ENCODE measurements at regions not wholly inside any gene's neighbourhood (a gene's known extent, or its start where the extent isn't known, plus 50 kb on each side); places are given as distances from the start of the nearest gene placed in this dataset.

DNA sequence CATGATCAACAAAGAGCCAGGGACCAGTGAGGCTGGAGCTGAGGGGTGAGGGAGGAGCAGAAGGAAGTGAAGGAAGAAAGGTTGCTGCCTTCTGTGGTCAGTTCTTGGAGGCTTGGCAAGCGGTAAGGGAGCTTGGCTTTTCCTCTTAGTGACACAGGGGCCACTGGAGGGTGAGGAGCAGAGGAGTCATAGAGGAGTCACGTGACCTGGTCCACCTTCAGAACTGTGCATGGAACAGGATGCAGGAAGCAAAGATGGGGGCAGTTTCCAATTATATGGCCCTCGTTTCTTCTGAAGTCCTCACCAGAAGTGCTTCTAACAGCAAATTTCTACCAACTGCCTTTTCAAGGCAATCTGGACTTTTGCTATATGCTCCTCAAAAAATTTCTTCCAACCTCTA lies 326.9 kb upstream of the SMIM21 start:
- H3K4me3 ChIP-seq (ENCODE audit: low read depth, low read length): no peak overlapping the region
- TF ChIP-seq, protein P1, sequence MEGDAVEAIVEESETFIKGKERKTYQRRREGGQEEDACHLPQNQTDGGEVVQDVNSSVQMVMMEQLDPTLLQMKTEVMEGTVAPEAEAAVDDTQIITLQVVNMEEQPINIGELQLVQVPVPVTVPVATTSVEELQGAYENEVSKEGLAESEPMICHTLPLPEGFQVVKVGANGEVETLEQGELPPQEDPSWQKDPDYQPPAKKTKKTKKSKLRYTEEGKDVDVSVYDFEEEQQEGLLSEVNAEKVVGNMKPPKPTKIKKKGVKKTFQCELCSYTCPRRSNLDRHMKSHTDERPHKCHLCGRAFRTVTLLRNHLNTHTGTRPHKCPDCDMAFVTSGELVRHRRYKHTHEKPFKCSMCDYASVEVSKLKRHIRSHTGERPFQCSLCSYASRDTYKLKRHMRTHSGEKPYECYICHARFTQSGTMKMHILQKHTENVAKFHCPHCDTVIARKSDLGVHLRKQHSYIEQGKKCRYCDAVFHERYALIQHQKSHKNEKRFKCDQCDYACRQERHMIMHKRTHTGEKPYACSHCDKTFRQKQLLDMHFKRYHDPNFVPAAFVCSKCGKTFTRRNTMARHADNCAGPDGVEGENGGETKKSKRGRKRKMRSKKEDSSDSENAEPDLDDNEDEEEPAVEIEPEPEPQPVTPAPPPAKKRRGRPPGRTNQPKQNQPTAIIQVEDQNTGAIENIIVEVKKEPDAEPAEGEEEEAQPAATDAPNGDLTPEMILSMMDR (IDR thresholded peaks at IDR 0.05; ENCODE audit: borderline replicate concordance, insufficient read depth, low read depth, low read length): no peak

DNA sequence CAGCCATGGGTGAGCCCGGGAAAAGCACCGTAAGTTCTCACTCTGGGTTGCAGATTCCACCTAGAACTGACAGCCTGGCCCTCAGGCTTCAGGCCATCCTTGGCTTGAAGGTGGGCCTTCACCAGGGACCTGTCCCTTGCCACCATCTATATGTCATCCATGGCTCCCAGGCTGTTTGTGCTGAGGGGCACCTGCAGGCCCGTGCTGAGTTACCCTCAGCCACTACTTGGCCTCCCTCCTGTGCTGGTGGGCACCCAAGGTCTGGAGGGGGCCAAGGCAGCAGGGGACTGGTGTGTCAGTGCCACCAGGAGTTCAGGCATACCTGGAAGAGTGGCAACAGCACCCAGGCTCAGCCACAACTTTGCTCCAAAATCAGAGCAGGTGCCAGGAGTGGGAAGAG lies 326.2 kb upstream of the SMIM21 start:
- TF ChIP-seq, protein P1 (IDR thresholded peaks at IDR 0.05; ENCODE audit: borderline replicate concordance, insufficient read depth, low read depth, low read length): no peak
- no peak overlapping the region for H3K4me3 ChIP-seq (ENCODE audit: low read depth, low read length)

DNA sequence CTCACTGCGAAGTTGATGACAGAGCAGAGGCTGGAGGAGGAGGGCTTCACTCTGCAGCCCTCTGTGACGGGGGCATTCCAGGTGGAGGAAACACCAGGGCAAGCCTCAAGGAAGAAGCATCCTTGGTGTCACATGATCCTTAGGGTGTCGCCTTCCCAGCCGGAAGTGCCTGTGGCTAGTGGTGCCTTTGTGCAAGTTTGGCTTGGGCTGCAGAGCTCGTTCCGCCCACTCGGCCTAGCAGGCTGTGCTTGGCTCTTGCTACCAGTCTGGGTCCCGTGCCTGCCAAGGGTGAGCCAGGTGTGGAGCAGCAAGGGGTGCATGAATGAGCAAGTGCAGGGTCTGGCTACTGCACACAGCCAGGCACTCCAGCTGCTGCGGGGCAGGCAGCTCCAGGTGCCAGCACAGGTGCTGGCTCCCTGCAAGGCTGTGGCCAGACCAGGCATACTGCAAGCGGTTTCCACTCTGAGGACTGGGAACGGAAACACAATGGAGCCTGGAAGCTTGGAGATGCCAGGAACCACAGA lies 325.3 kb upstream of the SMIM21 start:
- no peak overlapping the region for H3K4me3 ChIP-seq (ENCODE audit: low read depth, low read length)
- TF ChIP-seq, protein P1 (IDR thresholded peaks at IDR 0.05; ENCODE audit: borderline replicate concordance, insufficient read depth, low read depth, low read length): no peak

DNA sequence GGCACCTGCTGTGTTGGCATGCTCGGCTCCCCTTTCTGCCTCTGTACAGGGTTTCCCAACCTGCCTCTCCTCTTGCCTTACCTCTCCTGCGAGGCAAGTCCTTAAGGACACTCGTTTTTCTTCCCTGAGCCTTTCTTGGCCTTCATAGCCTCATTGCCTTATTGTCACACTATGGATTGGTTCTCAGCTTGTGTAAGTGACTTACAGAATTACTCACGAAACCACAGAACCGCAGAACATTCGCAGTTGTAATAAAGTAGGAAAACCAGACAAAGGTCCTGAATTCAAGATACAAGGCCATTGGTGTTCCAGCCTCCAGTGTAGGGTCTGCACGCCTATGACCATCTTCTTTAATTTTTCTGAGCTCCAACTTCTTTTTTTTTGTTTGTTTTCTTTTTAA lies 317.6 kb upstream of the SMIM21 start:
- no peak overlapping the region for H3K4me3 ChIP-seq (ENCODE audit: low read depth, low read length)
- TF ChIP-seq, protein P1 (IDR thresholded peaks at IDR 0.05; ENCODE audit: borderline replicate concordance, insufficient read depth, low read depth, low read length): no peak

DNA sequence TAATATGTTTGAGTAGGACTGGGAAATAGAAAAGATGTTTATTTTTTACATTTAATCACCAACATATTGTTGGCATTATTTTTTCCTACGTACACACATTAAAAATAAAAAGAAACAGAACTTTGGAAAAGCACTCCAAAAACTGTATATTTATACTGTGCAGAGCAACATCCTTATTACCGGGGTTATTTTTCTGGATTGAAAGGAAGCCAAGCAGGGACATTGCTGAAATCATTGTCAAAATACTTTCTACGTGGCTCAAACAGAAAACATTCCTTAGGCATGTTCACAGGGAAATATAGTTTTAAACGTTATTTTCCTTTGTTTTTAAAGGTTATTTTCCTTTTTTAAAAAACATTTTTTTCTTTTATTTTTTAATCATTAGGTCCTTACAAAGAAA lies 315.0 kb upstream of the SMIM21 start:
- no peak overlapping the region for H3K4me3 ChIP-seq (ENCODE audit: low read depth, low read length)
- TF ChIP-seq, protein P1 (IDR thresholded peaks at IDR 0.05; ENCODE audit: borderline replicate concordance, insufficient read depth, low read depth, low read length): no peak

DNA sequence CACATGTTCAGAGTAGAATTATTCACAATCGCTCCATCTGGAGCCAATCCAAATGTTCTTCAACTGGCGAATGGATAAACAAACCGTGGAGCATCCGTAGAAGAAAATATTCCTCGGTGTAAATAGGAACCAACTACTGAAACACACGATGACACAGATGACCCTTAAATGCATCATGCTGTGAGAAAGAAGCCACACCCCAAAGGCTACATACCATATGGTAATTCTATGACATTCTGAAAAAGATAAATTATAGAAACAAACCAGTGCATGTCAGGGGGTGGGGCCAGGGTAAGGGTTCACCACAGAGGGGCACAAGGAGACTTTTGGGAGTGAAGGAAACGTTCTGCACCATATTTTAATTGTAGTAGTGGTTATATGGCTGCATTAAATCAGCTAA lies 312.2 kb upstream of the SMIM21 start:
- TF ChIP-seq, protein P1 (IDR thresholded peaks at IDR 0.05; ENCODE audit: borderline replicate concordance, insufficient read depth, low read depth, low read length): no peak

DNA sequence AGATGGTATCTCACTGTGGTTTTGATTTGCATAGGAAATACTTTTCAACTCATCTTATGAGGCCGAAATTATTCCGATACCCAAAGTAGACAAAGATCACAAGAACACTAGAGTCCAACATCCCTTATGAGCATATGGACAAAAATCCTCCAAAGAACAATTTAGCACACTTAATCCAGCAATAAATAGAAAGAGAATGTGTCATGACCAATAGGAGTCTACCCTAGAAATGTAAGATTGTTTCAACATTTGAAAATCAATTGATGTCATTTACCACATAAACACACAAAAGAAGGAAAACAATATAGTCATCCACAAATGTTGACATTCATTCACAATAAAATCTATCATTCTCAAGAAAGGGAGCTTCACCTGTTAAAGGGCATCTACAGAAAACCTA lies 307.8 kb upstream of the SMIM21 start:
- no peak overlapping the region for H3K4me3 ChIP-seq (ENCODE audit: low read depth, low read length)
- TF ChIP-seq, protein P1 (IDR thresholded peaks at IDR 0.05; ENCODE audit: borderline replicate concordance, insufficient read depth, low read depth, low read length): no peak

More for the DNA sequence above, 312.2 kb upstream of the SMIM21 start:
- H3K4me3 ChIP-seq (ENCODE audit: low read depth, low read length): no peak overlapping the region

Measured in GM12875 (cell line).